Head of caudate nucleus (tissue), 42 donors: ENCODE measurements at regions not wholly inside any gene's neighbourhood (a gene's known extent, or its start where the extent isn't known, plus 50 kb on each side); places are given as distances from the start of the nearest gene placed in this dataset.
"Not testable (repeated sequence)": the region's sequence is repeated elsewhere in the genome, so short reads cannot be mapped to it uniquely, and the experiment has no call there.

Experiments
- DNase-seq, 42 donors: peaks; one replicate each; pipeline versions ENCODE4 v3.0.0 to v3.0.0-alpha.2; 2020 to 2021; ENCODE audit warnings: mixed read lengths in 7 of 42
- intact Hi-C: fragments of 100-400 bp; cut with DNase I; formaldehyde crosslinking; loops from one replicate; pipeline ENCODE4 v1.15.0; 2022

DNA sequence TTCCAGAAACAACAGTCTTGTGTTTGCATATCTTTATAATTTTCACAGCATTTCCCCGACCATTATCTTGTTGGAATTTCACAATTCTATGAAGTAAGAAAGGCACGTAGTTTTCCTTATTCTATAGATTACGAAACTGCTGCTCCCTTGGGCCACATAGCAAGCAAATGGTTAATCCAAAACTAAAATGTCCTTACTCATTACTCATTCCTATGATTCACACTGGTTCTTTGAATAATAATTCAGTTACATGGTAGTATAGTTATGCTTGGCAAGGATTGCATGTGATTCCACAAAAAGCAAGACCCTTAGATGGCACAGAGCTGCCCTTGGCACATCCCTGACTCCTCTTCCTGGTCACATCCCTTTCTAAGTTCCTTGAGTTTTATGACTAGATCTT is 51.2 kb downstream of the OR13H1 start:
- no peak for DNase-seq
- intact Hi-C loops: no loop called here

- intact Hi-C loops: no loop called here
These were observed 64.0 kb downstream of the OR13H1 start for GRCh38 chrX:131607792-131608369.

DNA sequence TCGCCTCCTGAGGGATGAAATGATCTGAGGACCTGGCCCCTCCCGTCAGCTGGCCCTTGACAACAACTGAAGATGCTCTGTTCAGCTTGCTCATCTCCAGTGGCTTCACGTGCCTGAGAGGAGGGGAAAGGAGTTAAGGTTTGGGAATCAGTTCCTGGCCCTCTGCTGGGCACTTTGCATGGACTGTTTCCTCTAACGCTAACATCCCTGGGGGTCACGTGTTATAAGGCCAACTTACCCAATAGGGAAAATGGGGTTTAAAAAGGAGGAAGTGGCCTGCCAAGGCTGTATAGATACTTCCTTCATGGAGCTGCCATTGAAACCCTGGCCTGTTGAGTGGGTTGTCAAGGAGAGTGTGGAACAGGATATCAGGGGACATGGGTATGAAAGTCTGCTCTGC is 65.6 kb downstream of the OR13H1 start:
- intact Hi-C loops: no loop called here
- no peak for DNase-seq

More at GRCh38 chrX:131607792-131608369, 64.0 kb downstream of the OR13H1 start:
- DNase-seq: no peak

GRCh38 chrX:131613260-131613659 is 69.4 kb downstream of the OR13H1 start:
- intact Hi-C loops: no loop called here
- no peak for DNase-seq

DNA sequence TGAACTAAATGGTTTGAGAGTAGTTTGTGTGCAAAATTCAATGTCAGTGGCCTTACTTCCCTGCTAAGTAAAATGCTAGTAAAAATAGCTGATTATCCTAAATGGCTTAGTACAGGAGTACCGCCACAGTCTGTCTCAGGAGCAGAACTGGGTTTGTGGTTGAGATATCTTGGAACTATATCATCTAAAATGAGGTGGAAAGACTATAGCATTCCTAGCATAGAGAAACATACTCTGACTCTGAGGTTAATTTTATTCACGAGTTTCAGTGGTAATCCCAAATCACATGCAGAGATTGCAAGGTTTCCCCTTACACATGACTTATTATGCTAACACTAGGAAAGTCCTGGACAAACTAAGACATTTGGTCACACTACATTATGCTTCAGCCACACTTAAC is 70.4 kb downstream of the OR13H1 start:
- intact Hi-C loops: no loop called here
- DNase-seq: no peak

DNA sequence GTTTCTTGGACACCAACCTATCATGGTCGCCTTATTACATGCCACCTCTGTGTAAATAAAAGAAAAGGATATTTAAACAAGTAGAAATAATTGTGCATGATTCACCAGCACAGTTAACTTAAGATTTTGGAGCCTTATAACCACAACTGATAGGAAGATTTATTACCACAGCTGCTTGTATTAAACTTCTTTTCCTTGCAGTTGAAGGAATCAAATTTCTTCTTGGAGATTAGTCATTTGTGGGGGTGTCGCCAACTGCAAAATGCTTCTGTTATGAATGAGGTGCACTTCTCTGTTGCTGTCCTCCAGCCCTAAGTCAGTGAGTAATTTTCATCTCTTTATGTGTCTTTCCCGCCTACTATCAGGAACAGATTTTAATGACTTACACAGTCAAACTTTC is 73.3 kb downstream of the OR13H1 start:
- DNase-seq: peak in 17 of 42 donors; percentile 1 to 46 (median 18)
- intact Hi-C loops: no loop called here

DNA sequence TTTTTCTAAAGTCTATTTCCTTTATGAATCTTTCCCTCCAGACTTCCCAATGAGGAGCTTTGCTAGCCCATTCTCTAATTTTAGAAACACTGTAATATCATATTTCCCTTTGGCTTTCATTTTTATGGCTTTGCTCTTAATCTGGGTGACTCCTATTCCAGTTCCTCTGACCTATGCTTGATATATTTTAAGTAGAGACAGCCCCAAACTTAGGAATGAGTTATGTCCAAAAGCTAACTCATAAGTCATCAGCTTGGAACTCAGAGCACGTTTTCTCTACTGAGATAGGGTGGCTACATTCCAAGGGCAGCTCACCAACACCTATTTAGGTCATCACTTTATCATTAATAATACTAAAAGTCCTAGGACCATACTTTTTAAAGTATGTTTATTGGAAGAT is 77.8 kb downstream of the OR13H1 start:
- intact Hi-C loops: no loop called here
- DNase-seq: no peak

- peak in 2 of 42 donors; percentile 1 to 3 for DNase-seq
- intact Hi-C loops: no loop called here
These were observed 82.9 kb downstream of the OR13H1 start for GRCh38 chrX:131626681-131627296.

DNA sequence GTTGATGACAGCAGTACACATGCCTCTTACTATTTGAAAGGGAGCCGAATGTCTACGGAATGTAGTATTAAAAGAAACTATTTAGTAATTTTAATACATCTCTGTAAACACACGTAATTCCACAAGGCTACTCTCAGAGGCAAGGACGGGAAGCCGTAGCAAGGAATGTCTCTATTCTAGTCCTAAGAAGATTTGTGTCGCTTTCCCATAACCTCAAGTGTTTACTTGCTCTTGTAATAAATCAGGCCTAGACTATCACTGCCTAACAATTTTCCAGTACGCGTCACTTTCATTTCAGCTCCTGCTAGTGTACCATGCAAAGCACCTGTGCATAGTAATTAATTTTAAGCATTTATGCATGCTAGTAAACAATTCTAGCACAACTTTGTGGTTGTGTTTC is 86.7 kb downstream of the OR13H1 start:
- no peak for DNase-seq
- intact Hi-C loops: no loop called here

GRCh38 chrX:131633285-131633917 is 89.5 kb downstream of the OR13H1 start:
- intact Hi-C loops: no loop called here
- DNase-seq: peak; percentile 23 to 82 (median 60)

DNA sequence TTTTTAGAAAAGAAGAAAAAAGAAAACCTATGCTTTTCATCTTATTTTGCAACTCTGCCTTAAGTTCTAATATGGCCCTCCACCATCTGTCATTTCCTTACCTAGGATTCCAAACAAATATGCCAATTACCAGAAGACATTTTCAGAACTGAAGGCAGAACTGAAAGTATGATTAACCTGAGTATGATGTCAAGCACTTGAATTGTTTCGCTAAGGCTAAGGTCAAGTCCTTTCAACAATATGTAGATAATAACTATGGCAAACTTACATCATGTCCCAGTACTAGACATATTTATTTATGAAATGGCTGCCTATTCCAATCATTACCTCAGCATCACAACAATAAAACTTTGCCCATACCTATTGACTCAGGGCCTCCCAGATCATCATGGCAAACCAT is 91.0 kb downstream of the OR13H1 start:
- DNase-seq: no peak
- intact Hi-C loops: no loop called here

GRCh38 chrX:131646106-131646505 is 102.2 kb downstream of the OR13H1 start:
- intact Hi-C loops: no loop called here
- no peak for DNase-seq

DNA sequence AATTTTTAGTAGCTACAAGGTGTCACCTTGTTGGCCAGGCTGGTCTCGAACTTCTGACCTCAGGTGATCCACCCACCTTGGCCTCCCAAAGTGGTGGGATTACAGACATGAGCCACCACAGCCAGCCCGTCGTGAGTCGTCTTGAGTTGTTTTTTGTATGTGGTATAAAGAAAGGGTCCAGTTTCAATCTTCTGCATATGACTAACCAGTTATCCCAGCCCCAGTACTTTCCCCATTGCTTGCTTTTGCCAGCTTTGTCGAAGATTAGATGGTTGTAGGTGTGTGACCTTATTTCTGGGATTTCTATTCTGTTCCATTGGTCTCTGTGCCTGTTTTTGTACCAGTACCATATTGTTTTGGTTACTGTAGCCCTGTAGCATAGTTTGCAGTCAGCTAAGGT is 105.9 kb downstream of the OR13H1 start:
- intact Hi-C loops: no loop called here

GRCh38 chrX:131650637-131651410 is 107.0 kb downstream of the OR13H1 start:
- intact Hi-C loops: no loop called here

More for the DNA sequence above, 105.9 kb downstream of the OR13H1 start:
- no peak for DNase-seq

GRCh38 chrX:131663726-131664125 is 119.9 kb downstream of the OR13H1 start:
- DNase-seq, intact Hi-C loops: not testable (repeated sequence)

More at GRCh38 chrX:131650637-131651410, 107.0 kb downstream of the OR13H1 start:
- no peak for DNase-seq

DNA sequence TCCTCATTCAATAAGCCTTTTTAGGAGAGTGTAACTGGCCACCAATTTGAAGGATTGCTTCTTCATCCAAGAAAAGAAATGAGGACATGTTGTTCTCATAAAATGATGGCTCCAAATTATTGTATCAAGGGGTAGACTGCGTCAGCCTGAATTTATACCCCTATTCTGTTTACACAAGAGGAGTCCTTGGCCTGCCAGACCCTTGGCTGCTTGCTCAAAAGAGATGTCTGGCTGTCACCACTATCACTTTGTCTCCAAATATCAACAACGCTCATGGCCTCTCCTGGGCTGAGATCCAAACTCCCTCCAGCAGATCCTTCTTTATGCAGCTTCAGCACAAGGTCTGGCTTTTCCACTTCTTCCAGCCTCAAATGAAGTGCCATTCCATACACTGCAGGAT is 127.9 kb downstream of the OR13H1 start:
- DNase-seq: no peak
- intact Hi-C loops: no loop called here

DNA sequence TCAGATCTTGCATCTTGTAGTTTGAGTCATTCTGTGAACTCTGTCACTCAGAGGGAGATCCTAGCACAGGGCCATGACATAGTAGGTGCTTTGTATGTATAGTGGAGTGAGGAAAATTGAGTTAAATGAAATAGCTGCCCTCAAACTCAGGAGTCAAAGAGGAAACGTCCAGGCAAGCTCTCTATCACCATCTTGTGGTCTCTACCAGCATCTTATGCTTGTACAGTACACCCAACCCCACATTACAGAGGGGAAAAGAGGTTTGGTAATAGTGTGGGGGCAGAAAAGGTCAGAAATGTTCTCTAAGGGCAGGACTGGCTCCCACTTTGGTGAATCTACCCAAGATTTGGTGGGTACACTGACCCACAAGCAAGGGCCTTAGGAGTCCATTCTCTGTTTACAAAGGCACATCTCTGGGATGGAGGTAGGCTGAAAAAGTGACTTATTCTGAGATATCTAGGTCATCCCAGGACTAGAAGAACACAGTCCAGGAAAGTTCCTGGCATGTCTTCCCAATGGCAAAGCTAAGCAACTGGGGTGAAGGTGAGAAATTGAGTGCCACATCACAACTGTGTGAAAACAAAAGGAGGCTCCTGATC is 131.8 kb downstream of the OR13H1 start:
- DNase-seq: no peak

GRCh38 chrX:131677655-131678628 is 134.1 kb downstream of the OR13H1 start:
- intact Hi-C loops: no loop called here
- peak in 39 of 42 donors; percentile 10 to 68 (median 34) for DNase-seq

More for the DNA sequence above, 131.8 kb downstream of the OR13H1 start:
- intact Hi-C loops: no loop called here
